Ovary (tissue), 7 donors: ENCODE measurements at regions not wholly inside any gene's neighbourhood (a gene's known extent, or its start where the extent isn't known, plus 50 kb on each side); places are given as distances from the start of the nearest gene placed in this dataset.

Experiments
- DNase-seq, 5 donors: peaks; one replicate each; pipeline ENCODE4 v3.0.0-alpha.2; 2019 to 2020
- H3K27ac ChIP-seq, 2 donors: fragments of 200-600 bp; one replicate each; pipeline versions ENCODE4 v1.5.1 to v1.8.0; 2019 to 2022
- H3K27me3 ChIP-seq: fragments of 200-600 bp; one replicate; pipeline ENCODE4 v1.8.0; 2022
- H3K36me3 ChIP-seq: fragments of 200-600 bp; sonication (generic); one replicate; pipeline ENCODE4 v1.5.1; 2019
- H3K4me1 ChIP-seq: one replicate; pipeline ENCODE4 v1.8.1; 2013; ENCODE audit warnings: mild to moderate bottlenecking, moderate library complexity; ENCODE audit not compliant: insufficient read depth
- H3K4me3 ChIP-seq: fragments of 200-600 bp; sonication (generic); one replicate; pipeline ENCODE4 v1.5.1; 2017
- H3K9me3 ChIP-seq, 2 donors: fragments of 200-600 bp in 1 of 2; sonication (generic) in 1 of 2; one replicate each; pipeline versions ENCODE4 v1.5.1 to v1.8.1; 2013 to 2019; ENCODE audit warnings: mild to moderate bottlenecking in 1 of 2, moderate library complexity in 1 of 2
- CTCF ChIP-seq, 3 donors: fragments of 450-650 bp in 2 of 3; fragments of 200-600 bp in 1 of 3; IDR thresholded peaks; one replicate each; pipeline versions ENCODE4 v1.5.1 to v1.8.0; 2016 to 2022; ENCODE audit warnings: antibody characterized with exemption in 3 of 3, mild to moderate bottlenecking in 1 of 3
- EP300 ChIP-seq: sonication (generic); formaldehyde crosslinking; IDR thresholded peaks from one replicate; pipeline ENCODE4 v1.6.1; 2017; ENCODE audit warnings: antibody characterized with exemption
- POLR2A ChIP-seq: fragments of 450-650 bp; IDR thresholded peaks from one replicate; pipeline ENCODE4 v1.6.1; 2017; ENCODE audit warnings: antibody characterized with exemption, mild to moderate bottlenecking, moderate library complexity
- WGBS, 3 donors: extraction: QIAGEN DNeasy Blood & Tissue Kit in 1 of 3; methylation state at CpG; one replicate each; pipeline versions ENCODE4 v1.1.5 to v1.1.7; 2013 to 2017; 5-methylcytosine and 5-hydroxymethylcytosine counted together
- intact Hi-C, 4 donors: fragments of 100-400 bp; cut with DNase I; formaldehyde crosslinking; loops; one replicate each; pipeline versions ENCODE4 v1.11.0 to v1.15.1; 2022 to 2023
- donor health status: DM: no; HTN: no; CAD: no; lungs with moderate emphysema.
- donor health status: DM: no; HTN: no; CAD: no.
- donor health status: Bipolar disorder and iron deficiency.
- donor health status: DM: no; HTN: no; CAD: no.
- donor health status: DM: yes; HTN: yes; CAD: no.

GRCh38 chr2:7468448-7468828, 551.2 kb downstream of the RNF144A start:
- Histone ChIP-seq H3K9me3 (no peaks in the 10 kb centered on the region), H3K27ac (no peak overlapping the region), H3K4me1 (no peaks in the 10 kb centered on the region), H3K36me3 (no peaks in the 10 kb centered on the region), H3K4me3 (no peak overlapping the region), H3K27me3 (no peaks in the 10 kb centered on the region)
- intact Hi-C loops: loop anchor here in 1 of 4 donors (5.0 kb wide), 1 partner anchor 576 kb away; no protein-coding TSS in a partner anchor
- no peak for TF ChIP-seq CTCF (IDR thresholded peaks at IDR 0.05)
- no peak for TF ChIP-seq EP300
- no peak for TF ChIP-seq POLR2A
- WGBS, 3 donors: 79 to 93% (median 82%) methylated on average over 3 of the region's 3 CpGs
- no peak for DNase-seq

- TF ChIP-seq CTCF (IDR thresholded peaks at IDR 0.05) (no peak), POLR2A (no peak)
- 68 to 76% (median 73%) methylated on average over 1 of the region's 1 CpG for WGBS, 3 donors
- Histone ChIP-seq H3K27me3 (no peaks in the 10 kb centered on the region), H3K4me1 (no peaks in the 10 kb centered on the region), H3K9me3 (no peaks in the 10 kb centered on the region), H3K4me3 (no peak overlapping the region), H3K36me3 (no peaks in the 10 kb centered on the region), H3K27ac (no peak overlapping the region)
- DNase-seq: no peak
- intact Hi-C loops: loop anchor here in 1 of 4 donors (5.0 kb wide), 1 partner anchor 577 kb away; no protein-coding TSS in a partner anchor
These were observed 551.7 kb downstream of the RNF144A start for GRCh38 chr2:7468955-7469354.

- no peak for DNase-seq
- H3K4me3 ChIP-seq: no peak overlapping the region
- H3K4me1 ChIP-seq: no peaks in the 10 kb centered on the region
- 92 to 100% (median 99%) methylated on average over 2 of the region's 2 CpGs for WGBS, 3 donors
- H3K27me3 ChIP-seq: no peaks in the 10 kb centered on the region
- TF ChIP-seq EP300 (no peak), CTCF (IDR thresholded peaks at IDR 0.05) (no peak), POLR2A (no peak)
- H3K36me3 ChIP-seq: no peaks in the 10 kb centered on the region
- H3K9me3 ChIP-seq: no peaks in the 10 kb centered on the region
- no peak overlapping the region for H3K27ac ChIP-seq
- intact Hi-C loops: no loop called here
These were observed 554.0 kb downstream of the RNF144A start for GRCh38 chr2:7471185-7471584.

GRCh38 chr2:7472465-7472864, 555.3 kb downstream of the RNF144A start:
- WGBS, 3 donors: 75 to 80% (median 76%) methylated on average over 2 of the region's 2 CpGs

More at GRCh38 chr2:7472465-7472864, 555.3 kb downstream of the RNF144A start:
- H3K27ac ChIP-seq: no peak overlapping the region
- H3K4me3 ChIP-seq: no peak overlapping the region
- no peaks in the 10 kb centered on the region for H3K36me3 ChIP-seq
- DNase-seq: no peak
- intact Hi-C loops: no loop called here
- no peaks in the 10 kb centered on the region for H3K9me3 ChIP-seq
- TF ChIP-seq CTCF (IDR thresholded peaks at IDR 0.05) (no peak), POLR2A (no peak), EP300 (no peak)
- no peaks in the 10 kb centered on the region for H3K4me1 ChIP-seq
- H3K27me3 ChIP-seq: no peaks in the 10 kb centered on the region
